HCT116 (cell line): ENCODE measurements at regions not wholly inside any gene's neighbourhood (a gene's known extent, or its start where the extent isn't known, plus 50 kb on each side); places are given as distances from the start of the nearest gene placed in this dataset.

Source experiments
- ATAC-seq: fragments of 200-7000 bp; cut with Tn5 transposase; 2 replicates; pipeline ENCODE4 v1.9.1; 2020; ENCODE audit warnings: mild to moderate bottlenecking, moderate library complexity
- BruUV-seq: library from RNA; stranded (reverse); fragments of 400-500 nt; replicated peaks from 2 replicates; lab custom pipeline; 2021; lab: Mats Ljungman, UMichigan
- CTCF ChIA-PET: fragments of 300-600 bp; sonication (Branson Sonifier 250); formaldehyde crosslinking; loops from one replicate; lab custom pipeline; 2021; ENCODE audit warnings: antibody characterized with exemption; lab: Charles Lee
- POLR2A ChIA-PET: fragments of 300-600, 350-600 bp; sonication (Branson Sonifier 250); formaldehyde crosslinking; loops from one replicate; lab custom pipeline; 2021; ENCODE audit warnings: antibody characterized with exemption; lab: Charles Lee
- RAD21 ChIA-PET, 2 experiments: fragments of 300-600 bp; sonication (Branson Sonifier 250); formaldehyde crosslinking; loops; one replicate each; lab custom pipeline; 2023; ENCODE audit warnings: low total read pairs in 2 of 2; ENCODE audit not compliant: uncharacterized antibody in 2 of 2, unreplicated experiment in 2 of 2, low non-redundant PET in 1 of 2; lab: Charles Lee
- DNase-seq: peaks from one replicate; pipeline ENCODE4 v3.0.0-alpha.2; 2010; ENCODE audit warnings: low read depth, low spot score
- H2AFZ ChIP-seq: fragments of 200-600 bp; shearing (Covaris generic), sonication (generic); 2 replicates; pipeline ENCODE4 v1.6.1; 2017; ENCODE audit warnings: low read depth, mixed run types, mixed read lengths, antibody characterized with exemption, low read length; ENCODE audit not compliant: poor library complexity, severe bottlenecking
- H3K27ac ChIP-seq: 2 replicates; pipeline ENCODE4 v1.5.1; 2012; ENCODE audit warnings: low read depth, low read length
- H3K27me3 ChIP-seq: fragments of 200-600 bp; sonication (generic); 2 replicates; pipeline ENCODE4 v1.6.1; 2016; ENCODE audit warnings: mixed run types, low read length, mixed read lengths; ENCODE audit not compliant: insufficient read depth
- H3K36me3 ChIP-seq, 2 experiments: fragments of 200-500 bp in 1 of 2; fragments of 200-600 bp in 1 of 2; sonication (Bioruptor generic) in 1 of 2; sonication (generic) in 1 of 2; 2 replicates each; pipeline versions ENCODE4 v1.5.1 to v1.6.1; 2014 to 2016; ENCODE audit warnings: low read length in 2 of 2, inconsistent platforms in 1 of 2, mixed read lengths in 1 of 2, mixed run types in 1 of 2; ENCODE audit not compliant: insufficient read depth in 2 of 2, control insufficient read depth in 1 of 2
- H3K4me1 ChIP-seq, 2 experiments: fragments of 200-600 bp in 1 of 2; sonication (generic) in 1 of 2; 2 replicates each; pipeline versions ENCODE4 v1.5.1 to v1.6.1; 2012 to 2017; ENCODE audit warnings: low read length in 2 of 2, inconsistent platforms in 1 of 2, mild to moderate bottlenecking in 1 of 2, mixed read lengths in 1 of 2, mixed run types in 1 of 2, moderate library complexity in 1 of 2; ENCODE audit not compliant: insufficient read depth in 2 of 2, control insufficient read depth in 1 of 2
- H3K4me2 ChIP-seq: fragments of 200-600 bp; sonication (generic); 2 replicates; pipeline ENCODE4 v1.6.1; 2017; ENCODE audit warnings: mixed run types, low read length, mixed read lengths
- H3K4me3 ChIP-seq, 2 experiments: fragments of 200-600 bp in 1 of 2; sonication (generic) in 1 of 2; replicated peaks in 1 of 2; 2 replicates each; pipeline ENCODE4 v1.5.1; 2011 to 2016; ENCODE audit warnings: low read length in 2 of 2, control low read depth in 1 of 2, low read depth in 1 of 2, mild to moderate bottlenecking in 1 of 2, mixed read lengths in 1 of 2, mixed run types in 1 of 2
- H3K79me2 ChIP-seq: fragments of 200-600 bp; sonication (generic); 2 replicates; pipeline ENCODE4 v1.6.1; 2017; ENCODE audit warnings: mild to moderate bottlenecking, mixed run types, low read length, moderate library complexity, mixed read lengths; ENCODE audit not compliant: insufficient read depth
- H3K9ac ChIP-seq: fragments of 200-600 bp; sonication (generic); 2 replicates; pipeline ENCODE4 v1.6.1; 2016; ENCODE audit warnings: low read length, mixed read lengths
- H3K9me2 ChIP-seq: fragments of 200-600 bp; sonication (generic), shearing (Covaris generic); 2 replicates; pipeline ENCODE4 v1.6.1; 2017; ENCODE audit warnings: mixed run types, mild to moderate bottlenecking, moderate library complexity; ENCODE audit not compliant: insufficient read depth
- H3K9me3 ChIP-seq, 2 experiments: fragments of 200-500 bp in 1 of 2; fragments of 200-600 bp in 1 of 2; sonication (Bioruptor generic) in 1 of 2; sonication (generic) in 1 of 2; 2 replicates each; pipeline ENCODE4 v1.6.1; 2014 to 2017; ENCODE audit warnings: low read length in 2 of 2, mixed read lengths in 2 of 2, inconsistent platforms in 1 of 2, low read depth in 1 of 2, mild to moderate bottlenecking in 1 of 2, mixed run types in 1 of 2, moderate library complexity in 1 of 2; ENCODE audit not compliant: control insufficient read depth in 1 of 2, insufficient read depth in 1 of 2
- H4K20me1 ChIP-seq: fragments of 200-600 bp; sonication (generic), shearing (Covaris generic); 2 replicates; pipeline ENCODE4 v1.6.1; 2017; ENCODE audit warnings: mixed run types, mild to moderate bottlenecking, moderate library complexity; ENCODE audit not compliant: insufficient read depth
- CBX3 ChIP-seq: IDR thresholded peaks from 2 replicates; pipeline ENCODE4 v1.6.1; 2012; ENCODE audit warnings: low read depth
- EZH2 ChIP-seq: fragments of 200-600 bp; sonication (generic); IDR thresholded peaks from 2 replicates; pipeline ENCODE4 v1.6.1; 2017; ENCODE audit warnings: antibody characterized with exemption, mixed run types
- FOSL1 ChIP-seq: IDR thresholded peaks from 2 replicates; pipeline ENCODE4 v1.6.1; 2012; ENCODE audit warnings: low read depth
- JUND ChIP-seq: IDR thresholded peaks from 2 replicates; pipeline ENCODE4 v1.6.1; 2012
- SP1 ChIP-seq: IDR thresholded peaks from 2 replicates; pipeline ENCODE4 v1.6.1; 2012; ENCODE audit warnings: low read depth
- ZFX ChIP-seq: fragments of 450-650 bp; IDR thresholded peaks from 2 replicates; pipeline ENCODE4 v1.6.1; 2017
- ZNF274 ChIP-seq: fragments of 200-500 bp; sonication (Bioruptor generic); IDR thresholded peaks from 2 replicates; pipeline ENCODE4 v1.6.1; 2014; ENCODE audit warnings: mild to moderate bottlenecking, low read depth, low read length, inconsistent platforms
- intact Hi-C: fragments of 100-400 bp; cut with micrococcal nuclease; formaldehyde crosslinking; loops from 2 replicates; pipeline ENCODE4 v1.10.0; 2022
- TF ChIP-seq, protein P1 (sequence below): IDR thresholded peaks from 2 replicates; pipeline ENCODE4 v1.6.1; 2012
- TF ChIP-seq, protein P2 (sequence below): IDR thresholded peaks from 2 replicates; pipeline ENCODE4 v1.6.1; 2012; ENCODE audit warnings: low read depth
- TF ChIP-seq, protein P3 (sequence below): IDR thresholded peaks from 2 replicates; pipeline ENCODE4 v1.6.1; 2011; ENCODE audit warnings: mild to moderate bottlenecking, low read length, moderate library complexity; ENCODE audit not compliant: insufficient replicate concordance; ENCODE audit errors: extremely low read depth
- TF ChIP-seq, protein P4 (sequence below), 3 experiments: fragments of 200-600 bp in 1 of 3; sonication (generic) in 1 of 3; IDR thresholded peaks in 2 of 3; conservative IDR thresholded peaks in 1 of 3; 2 replicates each; pipeline ENCODE4 v1.5.1; 2012 to 2017; ENCODE audit warnings: low read depth in 2 of 3, low read length in 2 of 3, antibody characterized with exemption in 1 of 3, borderline replicate concordance in 1 of 3, control low read depth in 1 of 3, mild to moderate bottlenecking in 1 of 3, mixed read lengths in 1 of 3, mixed run types in 1 of 3, moderate library complexity in 1 of 3; ENCODE audit not compliant: insufficient read depth in 1 of 3

DNA sequence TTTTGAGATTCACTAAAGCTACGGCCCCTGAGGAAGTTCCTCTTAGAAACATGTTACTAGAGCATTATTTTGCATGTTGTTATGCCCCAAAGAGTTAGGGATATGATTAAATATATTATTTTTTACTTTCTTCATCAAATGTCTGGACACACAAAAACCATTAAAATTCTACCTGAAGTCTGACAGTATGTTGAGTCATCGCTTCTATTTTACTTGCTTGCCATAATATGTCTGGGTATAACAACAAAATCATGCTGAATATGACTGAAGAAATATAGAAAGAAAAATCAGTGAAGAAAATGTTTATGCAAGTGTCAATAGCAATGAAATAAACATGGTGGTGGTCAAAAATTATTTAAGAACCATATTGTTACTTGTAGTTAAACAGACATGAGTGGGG, 1818.5 kb upstream of the ADGRL3 start:
- no TSS peak for BruUV-seq
- H3K9me2 ChIP-seq = no peaks in the 10 kb centered on the region
- POLR2A ChIA-PET = no interaction called here

DNA sequence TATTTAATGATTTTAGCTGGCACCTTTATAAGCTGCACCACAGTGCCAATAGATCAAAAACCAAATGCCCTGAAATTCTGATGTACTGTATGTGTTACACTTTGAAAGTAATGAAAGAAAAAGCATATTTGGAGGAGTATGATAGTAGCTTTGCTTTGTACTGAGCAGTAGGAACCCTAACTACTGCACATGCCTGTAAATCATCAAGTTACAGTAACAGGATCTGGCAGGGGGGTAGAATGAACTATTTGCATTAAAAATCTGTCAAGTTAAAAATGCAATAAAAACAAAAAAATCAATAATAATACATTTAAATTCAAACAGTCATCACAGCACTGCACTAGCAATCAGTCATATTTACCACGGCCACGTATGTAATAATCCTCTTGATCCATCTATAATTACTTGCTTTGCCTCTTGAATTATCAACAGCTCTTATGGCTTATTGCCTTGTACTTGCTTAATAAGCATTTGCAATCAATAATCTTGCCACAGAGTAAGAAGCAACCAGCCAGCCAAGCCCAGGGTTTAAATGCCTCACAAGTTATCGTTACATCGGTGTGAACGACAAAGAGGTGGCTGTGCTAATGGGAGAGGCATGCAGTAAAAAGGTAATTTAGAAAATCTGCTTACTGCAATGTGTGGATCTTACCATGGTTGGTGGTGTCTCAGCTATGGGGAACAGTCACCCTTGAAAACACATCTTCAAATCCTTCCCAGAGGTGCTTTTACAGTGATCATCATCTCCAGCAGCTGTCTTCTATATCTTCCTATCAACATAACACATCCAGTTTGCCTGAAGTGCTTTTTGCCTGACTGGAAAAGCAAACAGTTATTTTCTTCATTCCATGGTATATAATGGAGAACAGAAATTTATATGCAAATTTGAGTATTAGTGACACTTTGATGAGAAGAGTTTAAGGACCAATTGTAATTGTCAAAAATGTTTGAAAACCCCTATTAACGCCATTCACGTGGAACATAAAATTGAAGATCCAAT, 1812.1 kb upstream of the ADGRL3 start:
- Histone ChIP-seq H3K4me1 (no peaks in the 10 kb centered on the region), H3K9me2 (no peaks in the 10 kb centered on the region), H2AFZ (no peak overlapping the region), H3K36me3 (no peaks in the 10 kb centered on the region), H3K4me3 (no peak overlapping the region), H3K9ac (no peak overlapping the region), H3K27ac (no peak overlapping the region), H3K4me2 (no peak overlapping the region), H3K27me3 (no peaks in the 10 kb centered on the region), H3K79me2 (no peaks in the 10 kb centered on the region), H3K9me3 (peaks cover 0 to 8% of the 10 kb centered on the region in 2 experiments; a peak in 2 of 4 replicates), H4K20me1 (no peaks in the 10 kb centered on the region)
- intact Hi-C loops = no loop called here
- no peak for ATAC-seq
- CTCF ChIA-PET = no interaction called here
- BruUV-seq = no TSS peak
- RAD21 ChIA-PET = no interaction called here
- DNase-seq = no peak
- POLR2A ChIA-PET = no interaction called here
- TF ChIP-seq ZFX (no peak), ZNF274 (no peak), JUND (no peak), FOSL1 (no peak), SP1 (no peak), CBX3 (no peak)
- TF ChIP-seq, protein P1, sequence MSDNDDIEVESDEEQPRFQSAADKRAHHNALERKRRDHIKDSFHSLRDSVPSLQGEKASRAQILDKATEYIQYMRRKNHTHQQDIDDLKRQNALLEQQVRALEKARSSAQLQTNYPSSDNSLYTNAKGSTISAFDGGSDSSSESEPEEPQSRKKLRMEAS = no peak
- TF ChIP-seq, protein P2, sequence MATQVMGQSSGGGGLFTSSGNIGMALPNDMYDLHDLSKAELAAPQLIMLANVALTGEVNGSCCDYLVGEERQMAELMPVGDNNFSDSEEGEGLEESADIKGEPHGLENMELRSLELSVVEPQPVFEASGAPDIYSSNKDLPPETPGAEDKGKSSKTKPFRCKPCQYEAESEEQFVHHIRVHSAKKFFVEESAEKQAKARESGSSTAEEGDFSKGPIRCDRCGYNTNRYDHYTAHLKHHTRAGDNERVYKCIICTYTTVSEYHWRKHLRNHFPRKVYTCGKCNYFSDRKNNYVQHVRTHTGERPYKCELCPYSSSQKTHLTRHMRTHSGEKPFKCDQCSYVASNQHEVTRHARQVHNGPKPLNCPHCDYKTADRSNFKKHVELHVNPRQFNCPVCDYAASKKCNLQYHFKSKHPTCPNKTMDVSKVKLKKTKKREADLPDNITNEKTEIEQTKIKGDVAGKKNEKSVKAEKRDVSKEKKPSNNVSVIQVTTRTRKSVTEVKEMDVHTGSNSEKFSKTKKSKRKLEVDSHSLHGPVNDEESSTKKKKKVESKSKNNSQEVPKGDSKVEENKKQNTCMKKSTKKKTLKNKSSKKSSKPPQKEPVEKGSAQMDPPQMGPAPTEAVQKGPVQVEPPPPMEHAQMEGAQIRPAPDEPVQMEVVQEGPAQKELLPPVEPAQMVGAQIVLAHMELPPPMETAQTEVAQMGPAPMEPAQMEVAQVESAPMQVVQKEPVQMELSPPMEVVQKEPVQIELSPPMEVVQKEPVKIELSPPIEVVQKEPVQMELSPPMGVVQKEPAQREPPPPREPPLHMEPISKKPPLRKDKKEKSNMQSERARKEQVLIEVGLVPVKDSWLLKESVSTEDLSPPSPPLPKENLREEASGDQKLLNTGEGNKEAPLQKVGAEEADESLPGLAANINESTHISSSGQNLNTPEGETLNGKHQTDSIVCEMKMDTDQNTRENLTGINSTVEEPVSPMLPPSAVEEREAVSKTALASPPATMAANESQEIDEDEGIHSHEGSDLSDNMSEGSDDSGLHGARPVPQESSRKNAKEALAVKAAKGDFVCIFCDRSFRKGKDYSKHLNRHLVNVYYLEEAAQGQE = no peak
- TF ChIP-seq, protein P3, sequence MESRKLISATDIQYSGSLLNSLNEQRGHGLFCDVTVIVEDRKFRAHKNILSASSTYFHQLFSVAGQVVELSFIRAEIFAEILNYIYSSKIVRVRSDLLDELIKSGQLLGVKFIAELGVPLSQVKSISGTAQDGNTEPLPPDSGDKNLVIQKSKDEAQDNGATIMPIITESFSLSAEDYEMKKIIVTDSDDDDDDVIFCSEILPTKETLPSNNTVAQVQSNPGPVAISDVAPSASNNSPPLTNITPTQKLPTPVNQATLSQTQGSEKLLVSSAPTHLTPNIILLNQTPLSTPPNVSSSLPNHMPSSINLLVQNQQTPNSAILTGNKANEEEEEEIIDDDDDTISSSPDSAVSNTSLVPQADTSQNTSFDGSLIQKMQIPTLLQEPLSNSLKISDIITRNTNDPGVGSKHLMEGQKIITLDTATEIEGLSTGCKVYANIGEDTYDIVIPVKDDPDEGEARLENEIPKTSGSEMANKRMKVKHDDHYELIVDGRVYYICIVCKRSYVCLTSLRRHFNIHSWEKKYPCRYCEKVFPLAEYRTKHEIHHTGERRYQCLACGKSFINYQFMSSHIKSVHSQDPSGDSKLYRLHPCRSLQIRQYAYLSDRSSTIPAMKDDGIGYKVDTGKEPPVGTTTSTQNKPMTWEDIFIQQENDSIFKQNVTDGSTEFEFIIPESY = no peak
- TF ChIP-seq, protein P4, sequence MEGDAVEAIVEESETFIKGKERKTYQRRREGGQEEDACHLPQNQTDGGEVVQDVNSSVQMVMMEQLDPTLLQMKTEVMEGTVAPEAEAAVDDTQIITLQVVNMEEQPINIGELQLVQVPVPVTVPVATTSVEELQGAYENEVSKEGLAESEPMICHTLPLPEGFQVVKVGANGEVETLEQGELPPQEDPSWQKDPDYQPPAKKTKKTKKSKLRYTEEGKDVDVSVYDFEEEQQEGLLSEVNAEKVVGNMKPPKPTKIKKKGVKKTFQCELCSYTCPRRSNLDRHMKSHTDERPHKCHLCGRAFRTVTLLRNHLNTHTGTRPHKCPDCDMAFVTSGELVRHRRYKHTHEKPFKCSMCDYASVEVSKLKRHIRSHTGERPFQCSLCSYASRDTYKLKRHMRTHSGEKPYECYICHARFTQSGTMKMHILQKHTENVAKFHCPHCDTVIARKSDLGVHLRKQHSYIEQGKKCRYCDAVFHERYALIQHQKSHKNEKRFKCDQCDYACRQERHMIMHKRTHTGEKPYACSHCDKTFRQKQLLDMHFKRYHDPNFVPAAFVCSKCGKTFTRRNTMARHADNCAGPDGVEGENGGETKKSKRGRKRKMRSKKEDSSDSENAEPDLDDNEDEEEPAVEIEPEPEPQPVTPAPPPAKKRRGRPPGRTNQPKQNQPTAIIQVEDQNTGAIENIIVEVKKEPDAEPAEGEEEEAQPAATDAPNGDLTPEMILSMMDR (IDR thresholded peaks at IDR 0.05 in 2 of 3, conservative IDR thresholded peaks at IDR 0.05 in 1 of 3; ENCODE audit: borderline replicate concordance in 1 of 3, insufficient read depth in 1 of 3, low read depth in 2 of 3, low read length in 2 of 3) = no peak

More for the DNA sequence above, 1818.5 kb upstream of the ADGRL3 start:
- intact Hi-C loops = no loop called here
- H3K27me3 ChIP-seq = no peaks in the 10 kb centered on the region
- ATAC-seq = no peak
- no peak overlapping the region for H3K4me2 ChIP-seq
- ChIA-PET RAD21 (no interaction called here), CTCF (no interaction called here)
- H4K20me1 ChIP-seq = no peaks in the 10 kb centered on the region
- H3K27ac ChIP-seq = no peak overlapping the region
- no peak overlapping the region for H3K9ac ChIP-seq
- H2AFZ ChIP-seq = no peak overlapping the region
- no peak for TF ChIP-seq EZH2
- no peaks in the 10 kb centered on the region for H3K79me2 ChIP-seq
- H3K4me3 ChIP-seq = no peak overlapping the region
- H3K9me3 ChIP-seq = peaks cover 3 to 26% of the 10 kb centered on the region in 2 experiments; a peak in 2 of 4 replicates
- H3K4me1 ChIP-seq = no peaks in the 10 kb centered on the region
- DNase-seq = no peak
- H3K36me3 ChIP-seq = no peaks in the 10 kb centered on the region
